GM12878 (cell line): ENCODE measurements at regions not wholly inside any gene's neighbourhood (a gene's known extent, or its start where the extent isn't known, plus 50 kb on each side); places are given as distances from the start of the nearest gene placed in this dataset.

Experiments used
- ATAC-seq: fragments of 200-7000 bp; cut with Tn5 transposase; 3 replicates; pipeline ENCODE4 v1.9.1; 2020; ENCODE audit warnings: mild to moderate bottlenecking, moderate library complexity
- BruUV-seq: library from RNA; stranded (reverse); fragments of 400-500 nt; replicated peaks from 2 replicates; lab custom pipeline; 2021; lab: Mats Ljungman, UMichigan
- CTCF ChIA-PET: fragments of 300-600 bp; sonication (Branson Sonifier 250); formaldehyde crosslinking; extraction: SDS; loops from one replicate; lab custom pipeline; 2021; ENCODE audit warnings: inconsistent platforms; lab: Yijun Ruan, JAX
- POLR2A ChIA-PET: fragments of 350-600 bp; formaldehyde crosslinking; extraction: SDS; loops from one replicate; lab custom pipeline; 2021; ENCODE audit warnings: inconsistent platforms; lab: Charles Lee
- RAD21 ChIA-PET: fragments of 300-600 bp; sonication (Branson Sonifier 250); formaldehyde crosslinking; loops from one replicate; lab custom pipeline; 2023; ENCODE audit warnings: antibody characterized with exemption; ENCODE audit not compliant: unreplicated experiment; lab: Charles Lee
- SMC1A ChIA-PET: fragments of 300-600 bp; sonication (Branson Sonifier 250); formaldehyde crosslinking; loops from one replicate; lab custom pipeline; 2023; ENCODE audit not compliant: unreplicated experiment, uncharacterized antibody; lab: Charles Lee
- DNase-seq: peaks from one replicate; pipeline ENCODE4 v3.0.0-alpha.2; 2011; ENCODE audit warnings: low read depth, low spot score
- FAIRE-seq: peaks from 3 replicates; lab custom pipeline; 2011; peaks lifted over from hg19 to GRCh38; lab: Jason Lieb, UNC
- H2AFZ ChIP-seq: 2 replicates; pipeline ENCODE4 v1.6.0; 2011; ENCODE audit warnings: low read depth, low read length, control low read depth; ENCODE audit not compliant: control insufficient read depth
- H3K27ac ChIP-seq: 2 replicates; pipeline ENCODE4 v1.5.1; 2011; ENCODE audit warnings: control low read depth; ENCODE audit not compliant: control insufficient read depth, insufficient read depth
- H3K27me3 ChIP-seq, 2 experiments: replicated peaks in 1 of 2; 2 replicates each; pipeline versions ENCODE4 v1.6.0 to v1.6.1; 2011; ENCODE audit warnings: low read length in 1 of 2; ENCODE audit not compliant: control insufficient read depth in 2 of 2, insufficient read depth in 2 of 2
- H3K36me3 ChIP-seq, 2 experiments: 2 replicates each; pipeline ENCODE4 v1.5.1; 2011; ENCODE audit warnings: low read length in 1 of 2; ENCODE audit not compliant: control insufficient read depth in 2 of 2, insufficient read depth in 2 of 2
- H3K4me1 ChIP-seq: 2 replicates; pipeline ENCODE4 v1.6.1; 2011; ENCODE audit warnings: mild to moderate bottlenecking, low read length, moderate library complexity, mixed read lengths; ENCODE audit not compliant: control insufficient read depth, insufficient read depth
- H3K4me2 ChIP-seq: 2 replicates; pipeline ENCODE4 v1.6.0; 2011; ENCODE audit warnings: control low read depth; ENCODE audit not compliant: control insufficient read depth, insufficient read depth
- H3K4me3 ChIP-seq: fragments of 200-600 bp; sonication (generic); 2 replicates; pipeline ENCODE4 v1.5.1; 2016
- H3K79me2 ChIP-seq: 2 replicates; pipeline ENCODE4 v1.6.0; 2011; ENCODE audit warnings: low read length; ENCODE audit not compliant: control insufficient read depth, insufficient read depth
- H3K9ac ChIP-seq: 2 replicates; pipeline ENCODE4 v1.8.0; 2011; ENCODE audit warnings: low read length, control low read depth, mixed read lengths; ENCODE audit not compliant: control insufficient read depth, insufficient read depth
- H3K9me3 ChIP-seq: replicated peaks from 3 replicates; pipeline ENCODE4 v1.5.1; 2011; ENCODE audit warnings: mild to moderate bottlenecking, low read length; ENCODE audit not compliant: control insufficient read depth, insufficient read depth
- H4K20me1 ChIP-seq: 2 replicates; pipeline ENCODE4 v1.6.0; 2011; ENCODE audit not compliant: control insufficient read depth, insufficient read depth
- BACH1 ChIP-seq: fragments of 450-650 bp; IDR thresholded peaks from 2 replicates; pipeline ENCODE4 v1.6.1; 2017; ENCODE audit warnings: mild to moderate bottlenecking, borderline replicate concordance
- BCLAF1 ChIP-seq: fragments of 450-650 bp; IDR thresholded peaks from 2 replicates; pipeline ENCODE4 v1.6.1; 2017; ENCODE audit warnings: antibody characterized with exemption, mild to moderate bottlenecking, moderate library complexity
- BHLHE40 ChIP-seq, 2 experiments: fragments of 450-650 bp in 1 of 2; IDR thresholded peaks; 2 replicates each; pipeline ENCODE4 v1.6.1; 2011 to 2017; ENCODE audit warnings: low read depth in 2 of 2, borderline replicate concordance in 1 of 2, improper control_type of control experiment in 1 of 2, low read length in 1 of 2, mild to moderate bottlenecking in 1 of 2
- ELK1 ChIP-seq: IDR thresholded peaks from 2 replicates; pipeline ENCODE4 v1.6.1; 2012; ENCODE audit warnings: low read depth, low read length, improper control_type of control experiment
- NR2C2 ChIP-seq: IDR thresholded peaks from 2 replicates; pipeline ENCODE4 v1.6.1; 2011; ENCODE audit warnings: borderline replicate concordance, low read depth; ENCODE audit not compliant: control insufficient read depth, insufficient read length
- RAD21 ChIP-seq: IDR thresholded peaks from 2 replicates; pipeline ENCODE4 v1.6.1; 2011; ENCODE audit warnings: mild to moderate bottlenecking, low read depth, low read length, moderate library complexity; ENCODE audit not compliant: insufficient read depth
- SMAD5 ChIP-seq: IDR thresholded peaks from 2 replicates; pipeline ENCODE4 v1.6.1; 2016; ENCODE audit warnings: antibody characterized with exemption, low read depth
- SMC3 ChIP-seq: IDR thresholded peaks from 2 replicates; pipeline ENCODE4 v1.6.1; 2011; ENCODE audit warnings: low read length, improper control_type of control experiment, borderline replicate concordance
- SPI1 ChIP-seq: IDR thresholded peaks from 2 replicates; pipeline ENCODE4 v1.6.1; 2011; ENCODE audit warnings: low read depth, mild to moderate bottlenecking, low read length, moderate library complexity, borderline replicate concordance; ENCODE audit not compliant: insufficient read depth
- TAF1 ChIP-seq: IDR thresholded peaks from 2 replicates; pipeline ENCODE4 v1.6.1; 2011; ENCODE audit warnings: mild to moderate bottlenecking, low read depth, low read length, borderline replicate concordance
- WRNIP1 ChIP-seq: IDR thresholded peaks from 2 replicates; pipeline ENCODE4 v1.6.1; 2011; ENCODE audit warnings: low read depth, low read length, improper control_type of control experiment, borderline replicate concordance
- WGBS: methylation state at CpG from one replicate; pipeline ENCODE4 v1.1.6; 2016; ENCODE audit warnings: low lambda C conversion rate; ENCODE audit not compliant: insufficient replicate concordance, insufficient coverage; ENCODE audit errors: missing lambda C conversion rate; 5-methylcytosine and 5-hydroxymethylcytosine counted together
- in situ Hi-C: fragments of 300-500 bp; cut with MboI; formaldehyde crosslinking; loops from 9 replicates; pipeline ENCODE4 v1.14.3; 2018; ENCODE audit warnings: mixed read lengths
- intact Hi-C: fragments of 100-400 bp; cut with micrococcal nuclease; formaldehyde crosslinking; loops from one replicate; pipeline ENCODE4 v1.14.2; 2022; ENCODE audit not compliant: unreplicated experiment

GRCh38 chr2:28696261-28696660 lies 55.4 kb upstream of the PPP1CB start:
- CTCF ChIA-PET = no interaction called here
- no peak overlapping the region for H3K9ac ChIP-seq
- WGBS = 3% methylated on average over 2 of the region's 2 CpGs
- POLR2A ChIA-PET = no interaction called here
- no peak overlapping the region for H3K4me3 ChIP-seq
- H3K4me2 ChIP-seq = no peak overlapping the region
- H2AFZ ChIP-seq = no peak overlapping the region
- H3K27ac ChIP-seq = no peak overlapping the region
- FAIRE-seq (no peak), ATAC-seq (no peak), DNase-seq (no peak)
- H3K79me2 ChIP-seq = no peaks in the 10 kb centered on the region
- H4K20me1 ChIP-seq = no peaks in the 10 kb centered on the region
- RAD21 ChIA-PET = no interaction called here
- SMC1A ChIA-PET = interaction anchor here (0.6 kb wide), 1 partner anchor 117 kb away, joined by 3 read pairs; no protein-coding TSS in a partner anchor
- in situ Hi-C loops (no loop called here), intact Hi-C loops (no loop called here)
- TF ChIP-seq SPI1 (no peak), RAD21 (no peak), BCLAF1 (no peak), BACH1 (no peak), NR2C2 (no peak), ELK1 (no peak), TAF1 (no peak), WRNIP1 (no peak), SMAD5 (no peak), BHLHE40 (IDR thresholded peaks at IDR 0.05; ENCODE audit: borderline replicate concordance in 1 of 2, low read depth in 2 of 2, low read length in 1 of 2) (no peak), SMC3 (no peak)
- no peaks in the 10 kb centered on the region for H3K36me3 ChIP-seq
- H3K9me3 ChIP-seq = no peaks in the 10 kb centered on the region
- no peaks in the 10 kb centered on the region for H3K27me3 ChIP-seq
- H3K4me1 ChIP-seq = no peaks in the 10 kb centered on the region
- BruUV-seq = no TSS peak
